ENCODE measurements at regions not wholly inside any gene's neighbourhood (a gene's known extent, or its start where the extent isn't known, plus 50 kb on each side); places are given as distances from the start of the nearest gene placed in this dataset.

GRCh38 chr20:22929661-22930060 lies 105.5 kb upstream of the SSTR4 start:
- Histone ChIP-seq H3K9me3 (ENCODE audit: control insufficient read depth, low read depth, low read length) (no peaks in the 10 kb centered on the region), H3K4me3 (ENCODE audit: low read length) (no peak overlapping the region), H3K9ac (ENCODE audit: low read length) (no peak overlapping the region), H3K36me3 (ENCODE audit: control insufficient read depth, low read depth, low read length) (no peaks in the 10 kb centered on the region), H3K27me3 (ENCODE audit: control insufficient read depth, insufficient read depth, low read length) (no peaks in the 10 kb centered on the region), H3K27ac (ENCODE audit: low read length) (no peak overlapping the region), H3K4me1 (ENCODE audit: control insufficient read depth, low read depth, low read length) (no peaks in the 10 kb centered on the region)

- H3K36me3 ChIP-seq (ENCODE audit: control insufficient read depth, low read depth, low read length), result no peaks in the 10 kb centered on the region
- H3K27me3 ChIP-seq (ENCODE audit: control insufficient read depth, insufficient read depth, low read length), result no peaks in the 10 kb centered on the region
- H3K4me1 ChIP-seq (ENCODE audit: control insufficient read depth, low read depth, low read length), result no peaks in the 10 kb centered on the region
Measured at GRCh38 chr20:22931653-22932608, 103.2 kb upstream of the SSTR4 start.

DNA sequence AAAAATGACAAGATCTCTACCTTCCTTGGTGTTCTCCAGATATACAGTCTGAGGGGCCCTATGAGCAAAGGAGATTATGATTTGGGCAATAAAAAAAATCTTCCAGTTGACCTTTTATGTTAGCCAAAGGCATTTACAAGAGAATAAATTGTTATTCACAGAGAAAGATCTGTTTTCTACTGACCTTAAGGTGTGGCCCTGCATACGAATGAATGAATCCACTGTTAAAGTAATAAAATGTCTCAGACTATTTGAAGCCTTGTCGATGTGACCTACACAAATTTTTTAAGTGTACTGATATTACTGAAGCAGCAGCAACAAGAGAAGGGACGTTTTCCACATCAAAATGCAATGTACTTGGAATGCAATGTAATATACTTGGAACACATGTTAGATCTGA lies 95.9 kb upstream of the SSTR4 start:
- no peaks in the 10 kb centered on the region for H3K4me1 ChIP-seq (ENCODE audit: control insufficient read depth, low read depth, low read length)
- no peaks in the 10 kb centered on the region for H3K9me3 ChIP-seq (ENCODE audit: control insufficient read depth, low read depth, low read length)
- no peaks in the 10 kb centered on the region for H3K36me3 ChIP-seq (ENCODE audit: control insufficient read depth, low read depth, low read length)
- H3K4me3 ChIP-seq (ENCODE audit: low read length), result no peak overlapping the region
- no peaks in the 10 kb centered on the region for H3K27me3 ChIP-seq (ENCODE audit: control insufficient read depth, insufficient read depth, low read length)
- no peak overlapping the region for H3K9ac ChIP-seq (ENCODE audit: low read length)
- H3K27ac ChIP-seq (ENCODE audit: low read length), result no peak overlapping the region

More at GRCh38 chr20:22931653-22932608, 103.2 kb upstream of the SSTR4 start:
- no peaks in the 10 kb centered on the region for H3K9me3 ChIP-seq (ENCODE audit: control insufficient read depth, low read depth, low read length)
- H3K4me3 ChIP-seq (ENCODE audit: low read length), result no peak overlapping the region
- no peak overlapping the region for H3K9ac ChIP-seq (ENCODE audit: low read length)
- no peak overlapping the region for H3K27ac ChIP-seq (ENCODE audit: low read length)

DNA sequence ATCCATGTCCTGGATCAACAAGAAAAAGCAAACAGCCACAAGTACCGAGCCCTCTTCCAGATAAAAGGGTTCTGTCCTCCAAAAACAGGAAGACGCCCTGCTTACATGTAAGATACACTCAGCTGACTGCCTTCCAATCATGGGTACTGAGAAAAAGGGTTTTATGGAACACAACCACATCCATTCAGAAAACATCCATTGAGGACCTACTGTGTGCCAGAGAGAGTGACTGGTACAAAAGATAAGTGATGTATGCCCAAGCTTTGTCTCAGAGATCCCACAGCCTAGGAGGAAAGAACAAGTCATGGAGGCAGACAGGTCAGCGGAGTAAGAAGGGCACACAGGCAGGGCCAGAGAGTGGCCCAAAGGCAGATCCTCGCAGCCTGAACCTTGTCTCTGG lies 94.8 kb upstream of the SSTR4 start:
- Histone ChIP-seq H3K27ac (ENCODE audit: low read length) (no peak overlapping the region), H3K4me1 (ENCODE audit: control insufficient read depth, low read depth, low read length) (no peaks in the 10 kb centered on the region), H3K9me3 (ENCODE audit: control insufficient read depth, low read depth, low read length) (no peaks in the 10 kb centered on the region), H3K27me3 (ENCODE audit: control insufficient read depth, insufficient read depth, low read length) (no peaks in the 10 kb centered on the region), H3K9ac (ENCODE audit: low read length) (no peak overlapping the region), H3K36me3 (ENCODE audit: control insufficient read depth, low read depth, low read length) (no peaks in the 10 kb centered on the region), H3K4me3 (ENCODE audit: low read length) (no peak overlapping the region)

DNA sequence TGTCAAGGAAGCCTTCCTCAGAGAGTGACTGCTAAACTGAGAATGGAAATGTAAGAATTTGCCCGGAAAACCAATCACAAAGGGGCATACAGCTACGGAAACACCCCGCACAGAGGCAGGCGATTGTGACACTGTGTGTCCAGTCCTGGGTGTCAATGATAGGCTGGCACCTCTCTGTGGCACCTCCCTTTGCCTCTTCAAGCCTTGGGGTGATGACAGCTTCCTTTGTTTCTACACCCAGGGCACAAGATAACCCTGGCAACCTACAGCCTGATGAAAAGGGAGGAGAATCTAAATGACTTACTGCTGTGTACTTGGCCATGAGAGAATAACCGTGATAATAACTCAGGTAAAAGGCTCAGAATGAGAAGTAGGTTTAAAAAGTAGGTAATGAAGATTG lies 93.6 kb upstream of the SSTR4 start:
- H3K36me3 ChIP-seq (ENCODE audit: control insufficient read depth, low read depth, low read length), result no peaks in the 10 kb centered on the region
- no peaks in the 10 kb centered on the region for H3K9me3 ChIP-seq (ENCODE audit: control insufficient read depth, low read depth, low read length)
- no peak overlapping the region for H3K9ac ChIP-seq (ENCODE audit: low read length)
- no peaks in the 10 kb centered on the region for H3K27me3 ChIP-seq (ENCODE audit: control insufficient read depth, insufficient read depth, low read length)
- H3K4me1 ChIP-seq (ENCODE audit: control insufficient read depth, low read depth, low read length), result no peaks in the 10 kb centered on the region
- no peak overlapping the region for H3K4me3 ChIP-seq (ENCODE audit: low read length)
- no peak overlapping the region for H3K27ac ChIP-seq (ENCODE audit: low read length)

DNA sequence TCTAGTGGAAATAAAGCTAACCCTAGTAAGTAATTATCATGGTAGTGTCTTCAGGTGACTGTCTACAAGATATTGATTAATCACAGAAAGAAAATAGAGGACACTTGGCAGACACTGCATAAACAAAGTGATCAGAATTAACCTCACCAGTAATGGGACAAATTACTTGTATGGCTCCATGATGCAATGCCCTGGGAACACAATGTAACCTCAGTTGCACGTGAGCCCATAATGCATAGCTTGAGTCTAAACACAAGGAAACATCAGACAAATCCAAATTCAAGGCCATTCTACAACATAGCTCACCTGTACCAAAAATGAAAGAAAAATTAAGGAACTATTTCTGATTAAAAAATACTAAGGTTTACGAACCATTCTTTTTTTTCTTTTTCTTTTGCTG lies 92.4 kb upstream of the SSTR4 start:
- no peaks in the 10 kb centered on the region for H3K36me3 ChIP-seq (ENCODE audit: control insufficient read depth, low read depth, low read length)
- no peaks in the 10 kb centered on the region for H3K4me1 ChIP-seq (ENCODE audit: control insufficient read depth, low read depth, low read length)
- no peak overlapping the region for H3K27ac ChIP-seq (ENCODE audit: low read length)
- no peaks in the 10 kb centered on the region for H3K27me3 ChIP-seq (ENCODE audit: control insufficient read depth, insufficient read depth, low read length)
- no peaks in the 10 kb centered on the region for H3K9me3 ChIP-seq (ENCODE audit: control insufficient read depth, low read depth, low read length)
- H3K4me3 ChIP-seq (ENCODE audit: low read length), result no peak overlapping the region
- H3K9ac ChIP-seq (ENCODE audit: low read length), result no peak overlapping the region

GRCh38 chr20:22944062-22944461 lies 91.0 kb upstream of the SSTR4 start:
- Histone ChIP-seq H3K4me1 (ENCODE audit: control insufficient read depth, low read depth, low read length) (no peaks in the 10 kb centered on the region), H3K36me3 (ENCODE audit: control insufficient read depth, low read depth, low read length) (no peaks in the 10 kb centered on the region), H3K4me3 (ENCODE audit: low read length) (no peak overlapping the region), H3K9me3 (ENCODE audit: control insufficient read depth, low read depth, low read length) (no peaks in the 10 kb centered on the region), H3K9ac (ENCODE audit: low read length) (no peak overlapping the region), H3K27ac (ENCODE audit: low read length) (no peak overlapping the region), H3K27me3 (ENCODE audit: control insufficient read depth, insufficient read depth, low read length) (no peaks in the 10 kb centered on the region)

DNA sequence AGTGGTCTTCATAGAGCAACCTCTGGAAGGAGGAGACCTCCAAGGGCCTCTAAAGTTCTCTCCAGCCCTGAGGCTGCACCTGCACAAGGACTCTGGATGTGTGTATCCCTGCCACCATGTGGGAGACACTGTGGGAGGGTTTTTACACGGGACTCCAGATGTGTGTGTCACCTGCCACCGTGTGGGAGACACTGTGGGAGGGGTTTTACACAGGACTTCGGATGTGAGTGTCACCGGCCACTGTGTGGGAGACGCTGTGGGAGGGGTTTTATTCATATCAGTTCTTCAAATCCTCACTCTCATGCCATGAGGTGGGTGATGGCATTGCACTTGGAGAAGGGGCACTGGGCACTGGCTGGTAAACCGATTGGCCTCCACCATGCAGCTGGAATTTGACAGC lies 90.2 kb upstream of the SSTR4 start:
- Histone ChIP-seq H3K27me3 (ENCODE audit: control insufficient read depth, insufficient read depth, low read length) (no peaks in the 10 kb centered on the region), H3K9ac (ENCODE audit: low read length) (no peak overlapping the region), H3K4me3 (ENCODE audit: low read length) (no peak overlapping the region)

GRCh38 chr20:22946596-22946995 lies 88.5 kb upstream of the SSTR4 start:
- no peak overlapping the region for H3K4me3 ChIP-seq (ENCODE audit: low read length)
- no peak overlapping the region for H3K27ac ChIP-seq (ENCODE audit: low read length)
- no peak overlapping the region for H3K9ac ChIP-seq (ENCODE audit: low read length)
- H3K27me3 ChIP-seq (ENCODE audit: control insufficient read depth, insufficient read depth, low read length), result no peaks in the 10 kb centered on the region
- no peaks in the 10 kb centered on the region for H3K9me3 ChIP-seq (ENCODE audit: control insufficient read depth, low read depth, low read length)
- no peaks in the 10 kb centered on the region for H3K4me1 ChIP-seq (ENCODE audit: control insufficient read depth, low read depth, low read length)
- no peaks in the 10 kb centered on the region for H3K36me3 ChIP-seq (ENCODE audit: control insufficient read depth, low read depth, low read length)

More for the DNA sequence above, 90.2 kb upstream of the SSTR4 start:
- Histone ChIP-seq H3K9me3 (ENCODE audit: control insufficient read depth, low read depth, low read length) (no peaks in the 10 kb centered on the region), H3K36me3 (ENCODE audit: control insufficient read depth, low read depth, low read length) (no peaks in the 10 kb centered on the region), H3K27ac (ENCODE audit: low read length) (no peak overlapping the region), H3K4me1 (ENCODE audit: control insufficient read depth, low read depth, low read length) (no peaks in the 10 kb centered on the region)

DNA sequence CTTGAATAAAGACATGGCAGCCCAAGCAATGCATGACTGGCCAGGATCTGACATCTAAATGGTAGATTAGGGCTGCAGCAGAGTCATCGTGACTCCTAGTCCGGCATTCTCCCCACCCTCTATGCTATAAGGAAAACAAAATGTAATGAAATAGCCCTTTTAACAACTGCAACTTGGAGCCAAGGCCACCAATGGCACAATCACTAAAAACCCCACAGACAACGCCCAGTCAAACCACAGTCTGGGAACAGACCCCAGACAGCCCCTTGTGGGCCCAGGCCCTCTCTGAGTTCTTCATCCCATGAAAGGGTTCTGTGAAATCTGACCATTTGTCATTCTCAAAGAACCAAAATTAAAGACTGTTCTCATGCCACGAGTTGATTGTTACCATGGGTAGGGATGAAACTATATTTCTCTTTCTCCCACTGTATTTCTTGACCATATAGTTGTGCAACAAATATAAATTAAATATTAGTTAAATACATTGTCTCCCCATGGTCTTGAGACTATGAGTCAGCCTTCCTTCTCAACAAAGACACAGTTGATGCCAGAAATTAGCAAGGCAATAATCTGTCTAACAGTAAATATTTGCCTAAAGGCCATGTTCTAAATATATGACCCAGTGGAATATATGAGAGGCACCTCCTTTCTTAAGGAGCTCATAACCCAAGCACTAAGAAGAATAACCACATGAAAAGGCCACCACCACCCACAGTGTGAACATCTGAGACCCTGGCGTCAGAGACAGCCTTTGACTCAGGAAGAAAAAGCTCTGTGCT lies 85.6 kb upstream of the SSTR4 start:
- Histone ChIP-seq H3K4me3 (ENCODE audit: low read length) (no peak overlapping the region), H3K36me3 (ENCODE audit: control insufficient read depth, low read depth, low read length) (no peaks in the 10 kb centered on the region), H3K9ac (ENCODE audit: low read length) (no peak overlapping the region), H3K9me3 (ENCODE audit: control insufficient read depth, low read depth, low read length) (no peaks in the 10 kb centered on the region), H3K27ac (ENCODE audit: low read length) (no peak overlapping the region), H3K4me1 (ENCODE audit: control insufficient read depth, low read depth, low read length) (no peaks in the 10 kb centered on the region), H3K27me3 (ENCODE audit: control insufficient read depth, insufficient read depth, low read length) (no peaks in the 10 kb centered on the region)

- no peak overlapping the region for H3K4me3 ChIP-seq (ENCODE audit: low read length)
- H3K36me3 ChIP-seq (ENCODE audit: control insufficient read depth, low read depth, low read length), result no peaks in the 10 kb centered on the region
- H3K9ac ChIP-seq (ENCODE audit: low read length), result no peak overlapping the region
- H3K9me3 ChIP-seq (ENCODE audit: control insufficient read depth, low read depth, low read length), result no peaks in the 10 kb centered on the region
- H3K27ac ChIP-seq (ENCODE audit: low read length), result no peak overlapping the region
- no peaks in the 10 kb centered on the region for H3K27me3 ChIP-seq (ENCODE audit: control insufficient read depth, insufficient read depth, low read length)
- H3K4me1 ChIP-seq (ENCODE audit: control insufficient read depth, low read depth, low read length), result no peaks in the 10 kb centered on the region
Measured at GRCh38 chr20:22951966-22952365, 83.1 kb upstream of the SSTR4 start.
